OCI-LY7 (cell line): ENCODE measurements at regions not wholly inside any gene's neighbourhood (a gene's known extent, or its start where the extent isn't known, plus 50 kb on each side); places are given as distances from the start of the nearest gene placed in this dataset.

Experiments
- EZH2phosphoT487 ChIP-seq: fragments of 200-600 bp; sonication (generic); IDR thresholded peaks from 2 replicates; pipeline ENCODE4 v1.6.1; 2018; ENCODE audit warnings: low read depth, borderline replicate concordance, mild to moderate bottlenecking, mixed run types, antibody characterized with exemption, low read length, moderate library complexity, mixed read lengths
- TF ChIP-seq, protein P1 (sequence below): fragments of 200-600 bp; sonication (generic); conservative IDR thresholded peaks from 2 replicates; pipeline ENCODE4 v1.5.1; 2014; ENCODE audit warnings: mild to moderate bottlenecking, antibody characterized with exemption, low read length, moderate library complexity, mixed read lengths

DNA sequence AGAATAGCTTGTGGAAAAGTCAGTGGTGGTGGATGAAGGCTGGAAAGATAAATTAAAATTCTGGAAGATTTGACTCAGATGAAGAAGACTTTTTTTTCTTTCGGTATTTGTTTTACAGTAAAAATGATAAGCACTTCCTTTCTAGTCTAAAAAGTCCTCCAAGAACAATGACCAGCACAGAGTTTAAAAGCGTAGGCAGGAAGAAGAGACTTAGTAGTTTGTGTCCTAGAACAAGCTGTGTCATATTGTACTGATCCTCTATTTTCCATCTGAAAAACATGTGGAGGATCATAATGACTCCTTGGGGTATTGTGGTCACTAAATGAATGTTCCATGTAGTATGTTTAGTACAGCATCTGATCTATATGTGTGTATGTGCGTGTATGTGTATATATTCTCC is 132.4 kb upstream of the FSHR start:
- TF ChIP-seq, protein P1, sequence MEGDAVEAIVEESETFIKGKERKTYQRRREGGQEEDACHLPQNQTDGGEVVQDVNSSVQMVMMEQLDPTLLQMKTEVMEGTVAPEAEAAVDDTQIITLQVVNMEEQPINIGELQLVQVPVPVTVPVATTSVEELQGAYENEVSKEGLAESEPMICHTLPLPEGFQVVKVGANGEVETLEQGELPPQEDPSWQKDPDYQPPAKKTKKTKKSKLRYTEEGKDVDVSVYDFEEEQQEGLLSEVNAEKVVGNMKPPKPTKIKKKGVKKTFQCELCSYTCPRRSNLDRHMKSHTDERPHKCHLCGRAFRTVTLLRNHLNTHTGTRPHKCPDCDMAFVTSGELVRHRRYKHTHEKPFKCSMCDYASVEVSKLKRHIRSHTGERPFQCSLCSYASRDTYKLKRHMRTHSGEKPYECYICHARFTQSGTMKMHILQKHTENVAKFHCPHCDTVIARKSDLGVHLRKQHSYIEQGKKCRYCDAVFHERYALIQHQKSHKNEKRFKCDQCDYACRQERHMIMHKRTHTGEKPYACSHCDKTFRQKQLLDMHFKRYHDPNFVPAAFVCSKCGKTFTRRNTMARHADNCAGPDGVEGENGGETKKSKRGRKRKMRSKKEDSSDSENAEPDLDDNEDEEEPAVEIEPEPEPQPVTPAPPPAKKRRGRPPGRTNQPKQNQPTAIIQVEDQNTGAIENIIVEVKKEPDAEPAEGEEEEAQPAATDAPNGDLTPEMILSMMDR: no peak
- no peak for TF ChIP-seq EZH2phosphoT487
